ENCODE measurements at regions not wholly inside any gene's neighbourhood (a gene's known extent, or its start where the extent isn't known, plus 50 kb on each side); places are given as distances from the start of the nearest gene placed in this dataset.
A peak's percentile ranks its signal among the peaks of the same experiment; 100 is the strongest.

DNA sequence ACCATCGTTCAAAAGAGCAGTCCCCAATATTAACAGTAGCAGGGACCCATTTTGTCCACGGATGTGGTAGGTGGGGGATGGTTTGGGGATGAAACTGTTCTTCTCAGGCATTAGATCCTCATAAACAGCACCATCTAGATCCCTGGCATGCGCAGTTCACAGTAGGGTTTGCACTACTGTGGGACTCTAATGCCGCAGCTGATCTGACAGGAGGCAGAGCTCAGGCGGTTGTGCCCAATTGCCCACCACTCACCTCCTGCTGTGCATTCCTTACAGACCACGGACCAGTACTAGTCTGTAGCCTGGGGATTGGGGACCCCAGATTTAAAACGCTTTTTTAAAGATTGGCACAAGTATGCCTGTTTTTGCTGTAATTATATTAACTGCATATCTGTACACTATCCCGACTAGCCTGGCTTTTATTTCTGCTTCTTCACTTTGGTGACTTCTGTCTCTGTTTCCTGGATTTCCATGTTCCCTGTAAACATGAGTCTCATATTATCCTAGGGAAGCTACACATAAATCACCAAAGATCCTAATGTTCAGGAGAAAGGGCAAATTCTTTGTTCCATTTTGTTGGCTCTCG lies 163.3 kb upstream of the AKR1E2 start:
- Mint-ChIP-seq H3K4me3 (no peak overlapping the region), H3K4me1 (ENCODE audit: low read depth) (no peaks in the 10 kb centered on the region), H3K36me3 (ENCODE audit: low read depth) (no peaks in the 10 kb centered on the region), H3K9me3 (no peaks in the 10 kb centered on the region), H3K27ac (no peak overlapping the region), H3K27me3 (peaks cover 18% of the 10 kb centered on the region)
- intact Hi-C loops (cut with micrococcal nuclease) = no loop called here
- ChIA-PET POLR2A (no interaction called here), CTCF (interaction anchor here (1.5 kb wide), 1 partner anchor 10 kb away, joined by 4 read pairs; no protein-coding TSS in a partner anchor)
- DNase-seq (no peak), ATAC-seq (no peak)
- TF ChIP-seq, protein P1, sequence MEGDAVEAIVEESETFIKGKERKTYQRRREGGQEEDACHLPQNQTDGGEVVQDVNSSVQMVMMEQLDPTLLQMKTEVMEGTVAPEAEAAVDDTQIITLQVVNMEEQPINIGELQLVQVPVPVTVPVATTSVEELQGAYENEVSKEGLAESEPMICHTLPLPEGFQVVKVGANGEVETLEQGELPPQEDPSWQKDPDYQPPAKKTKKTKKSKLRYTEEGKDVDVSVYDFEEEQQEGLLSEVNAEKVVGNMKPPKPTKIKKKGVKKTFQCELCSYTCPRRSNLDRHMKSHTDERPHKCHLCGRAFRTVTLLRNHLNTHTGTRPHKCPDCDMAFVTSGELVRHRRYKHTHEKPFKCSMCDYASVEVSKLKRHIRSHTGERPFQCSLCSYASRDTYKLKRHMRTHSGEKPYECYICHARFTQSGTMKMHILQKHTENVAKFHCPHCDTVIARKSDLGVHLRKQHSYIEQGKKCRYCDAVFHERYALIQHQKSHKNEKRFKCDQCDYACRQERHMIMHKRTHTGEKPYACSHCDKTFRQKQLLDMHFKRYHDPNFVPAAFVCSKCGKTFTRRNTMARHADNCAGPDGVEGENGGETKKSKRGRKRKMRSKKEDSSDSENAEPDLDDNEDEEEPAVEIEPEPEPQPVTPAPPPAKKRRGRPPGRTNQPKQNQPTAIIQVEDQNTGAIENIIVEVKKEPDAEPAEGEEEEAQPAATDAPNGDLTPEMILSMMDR (IDR thresholded peaks at IDR 0.05) = no peak

DNA sequence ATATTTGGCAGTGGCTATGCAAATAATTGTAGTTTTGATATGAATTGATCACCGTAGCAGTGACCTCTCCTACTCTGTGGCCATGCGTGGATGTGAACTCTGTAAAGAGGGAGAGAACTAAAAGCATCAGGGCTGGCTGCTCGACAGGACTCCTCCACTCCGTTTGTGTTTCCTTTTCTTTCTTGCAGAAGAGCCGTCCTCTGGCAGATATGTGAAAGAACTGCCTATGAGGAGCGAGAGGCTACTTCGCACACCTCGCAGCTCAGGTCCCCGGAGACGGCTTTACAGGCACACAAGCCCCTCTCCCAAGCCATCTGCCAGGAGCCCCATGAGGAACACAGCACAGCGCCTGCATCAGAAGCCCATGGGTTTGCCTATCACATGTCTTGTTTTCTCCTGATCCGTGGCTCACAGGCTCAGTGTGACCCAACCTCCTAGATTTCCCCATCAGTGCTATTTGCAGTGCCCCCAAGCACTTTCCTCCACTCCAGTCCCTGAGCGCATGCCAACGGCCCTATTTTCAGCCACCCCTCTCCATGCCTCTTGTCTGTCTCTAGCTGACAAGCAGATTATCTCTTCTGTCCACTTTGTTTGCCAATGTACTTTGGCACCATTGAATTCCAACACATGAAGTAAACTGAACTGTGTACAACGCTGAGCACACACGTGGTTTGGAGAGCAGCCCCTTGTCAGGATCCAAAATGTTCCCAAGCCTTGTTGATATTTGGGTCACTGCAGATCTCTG lies 164.3 kb upstream of the AKR1E2 start:
- Mint-ChIP-seq H3K27ac (no peak overlapping the region), H3K4me3 (no peak overlapping the region), H3K27me3 (peaks cover 21% of the 10 kb centered on the region), H3K36me3 (ENCODE audit: low read depth) (no peaks in the 10 kb centered on the region), H3K4me1 (ENCODE audit: low read depth) (no peaks in the 10 kb centered on the region), H3K9me3 (no peaks in the 10 kb centered on the region)
- TF ChIP-seq, protein P1 (IDR thresholded peaks at IDR 0.05) = no peak
- DNase-seq (no peak), ATAC-seq (no peak)
- POLR2A ChIA-PET = no interaction called here
- intact Hi-C loops (cut with micrococcal nuclease) = no loop called here
- CTCF ChIA-PET = no interaction called here

DNA sequence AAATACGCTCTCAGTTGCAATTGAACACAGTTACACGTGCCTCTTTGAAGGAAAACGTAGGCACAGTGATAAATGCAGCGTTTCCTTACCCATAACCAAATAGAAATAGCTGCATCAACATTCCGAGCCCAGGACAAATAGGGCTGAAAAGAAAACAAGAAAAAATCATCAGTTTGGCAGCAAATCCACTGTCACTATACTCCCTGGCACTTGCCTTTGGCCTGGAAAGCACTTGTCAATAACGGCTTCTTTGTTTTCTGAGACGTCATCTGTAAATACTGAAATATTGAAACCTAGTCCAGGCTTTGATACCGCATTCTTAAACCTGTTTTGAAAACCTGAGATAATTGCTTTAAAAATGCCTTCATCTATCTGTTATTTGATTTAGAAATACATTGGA lies 167.2 kb upstream of the AKR1E2 start:
- ChIA-PET POLR2A (no interaction called here), CTCF (interaction anchor here (1.1 kb wide), 1 partner anchor 396 kb away, joined by 3 read pairs; no protein-coding TSS in a partner anchor)
- TF ChIP-seq, protein P1 (IDR thresholded peaks at IDR 0.05) = no peak
- DNase-seq = no peak
- Mint-ChIP-seq H3K4me3 (no peak overlapping the region), H3K36me3 (ENCODE audit: low read depth) (no peaks in the 10 kb centered on the region), H3K4me1 (ENCODE audit: low read depth) (peaks cover under 1% of the 10 kb centered on the region), H3K27me3 (peaks cover 20% of the 10 kb centered on the region), H3K9me3 (no peaks in the 10 kb centered on the region), H3K27ac (no peak overlapping the region)
- intact Hi-C loops (cut with micrococcal nuclease) = loop anchor here (10.0 kb wide), 1 partner anchor 1424 kb away; no protein-coding TSS in a partner anchor
- ATAC-seq = no peak

DNA sequence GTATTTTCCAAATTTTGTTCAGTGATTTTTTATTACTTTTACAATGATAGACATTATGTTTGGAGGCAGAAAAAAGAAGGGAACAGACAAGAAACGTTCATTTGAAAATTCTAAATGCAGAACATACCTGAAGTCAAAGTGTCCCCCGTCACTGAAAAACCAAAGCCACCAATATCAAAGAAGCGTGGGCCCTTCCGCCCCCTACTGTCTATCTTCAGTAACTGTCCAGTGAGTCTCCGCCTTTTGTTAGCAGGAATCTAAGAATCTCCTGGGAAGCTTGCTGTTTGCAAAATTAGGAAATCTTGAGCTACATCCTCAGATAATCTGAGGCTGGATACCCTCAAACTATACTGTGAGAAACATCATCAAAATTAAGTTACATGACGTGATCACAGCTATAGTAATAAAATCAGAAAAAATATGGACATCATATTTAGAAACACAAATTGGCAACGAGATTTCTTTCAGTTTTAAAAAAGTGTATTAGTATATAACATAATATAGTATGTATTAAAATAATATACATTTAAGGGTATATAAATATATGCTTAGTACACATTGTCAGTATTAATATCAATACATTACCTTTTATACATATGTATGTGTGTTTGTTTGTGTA lies 169.3 kb upstream of the AKR1E2 start:
- H3K36me3 Mint-ChIP-seq (ENCODE audit: low read depth) = no peaks in the 10 kb centered on the region
- TF ChIP-seq, protein P1 (IDR thresholded peaks at IDR 0.05) = peak; percentile 92
- POLR2A ChIA-PET = no interaction called here
- H3K4me3 Mint-ChIP-seq = no peak overlapping the region
- no peak for ATAC-seq
- DNase-seq = peak; percentile 52
- H3K27me3 Mint-ChIP-seq = peaks cover 15% of the 10 kb centered on the region
- intact Hi-C loops (cut with micrococcal nuclease) = loop anchor here (10.0 kb wide), 1 partner anchor 1422 kb away; no protein-coding TSS in a partner anchor
- no peaks in the 10 kb centered on the region for H3K9me3 Mint-ChIP-seq
- H3K27ac Mint-ChIP-seq = no peak overlapping the region
- CTCF ChIA-PET = interaction anchor here (0.6 to 1.8 kb wide), 23 partner anchors 8 to 1463 kb away, joined by 3 to 6 read pairs (median 3); no protein-coding TSS in a partner anchor
- H3K4me1 Mint-ChIP-seq (ENCODE audit: low read depth) = peaks cover 16% of the 10 kb centered on the region
